HG02884 (cell line): ENCODE measurements at regions not wholly inside any gene's neighbourhood (a gene's known extent, or its start where the extent isn't known, plus 50 kb on each side); places are given as distances from the start of the nearest gene placed in this dataset.
A peak's percentile ranks its signal among the peaks of the same experiment; 100 is the strongest.

Experiments used
- ATAC-seq: cut with Tn5 transposase; IDR thresholded peaks from one replicate; pipeline ENCODE4 v1.9.1; 2021; ENCODE audit warnings: mild to moderate bottlenecking, moderate library complexity; ENCODE audit not compliant: unreplicated experiment

DNA sequence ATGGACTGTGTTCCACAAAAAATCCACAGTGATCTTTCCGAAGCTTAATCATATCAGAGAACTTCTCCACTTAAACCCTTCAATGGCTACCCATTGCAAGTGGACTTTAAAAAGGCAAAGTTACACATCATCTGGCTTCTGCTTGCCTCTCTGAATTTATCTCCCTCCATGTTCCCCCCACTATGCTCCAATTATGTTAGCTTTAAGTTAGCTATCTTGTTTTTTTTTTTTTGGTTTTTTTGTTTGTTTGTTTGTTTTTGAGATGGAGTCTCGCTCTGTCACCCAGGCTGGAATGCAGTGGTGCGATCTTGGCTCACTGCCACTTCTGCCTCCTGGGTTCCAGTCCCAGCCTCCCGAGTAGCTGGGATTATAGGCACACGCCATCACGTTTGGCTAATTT, 166.4 kb upstream of the ADGRL2 start:
- ATAC-seq: no peak

DNA sequence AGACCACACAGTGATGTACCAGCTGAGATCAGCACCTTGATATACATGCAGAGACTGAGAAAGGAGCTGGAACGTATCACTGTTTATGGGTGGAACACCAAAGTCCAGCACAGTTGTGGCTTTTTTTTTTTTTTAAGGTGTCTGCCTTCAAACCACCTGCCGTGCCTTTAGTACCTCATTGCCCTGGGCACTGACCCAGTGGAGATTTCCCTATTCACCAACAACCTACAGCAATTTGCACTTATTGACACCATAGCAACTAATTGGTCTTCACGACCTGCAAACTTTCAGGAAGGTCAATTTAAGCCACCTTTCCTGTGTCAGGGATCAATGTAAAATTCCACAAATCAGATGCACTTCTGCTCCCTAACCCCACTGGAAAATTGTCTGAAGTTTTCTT, 181.6 kb upstream of the ADGRL2 start:
- no peak for ATAC-seq

DNA sequence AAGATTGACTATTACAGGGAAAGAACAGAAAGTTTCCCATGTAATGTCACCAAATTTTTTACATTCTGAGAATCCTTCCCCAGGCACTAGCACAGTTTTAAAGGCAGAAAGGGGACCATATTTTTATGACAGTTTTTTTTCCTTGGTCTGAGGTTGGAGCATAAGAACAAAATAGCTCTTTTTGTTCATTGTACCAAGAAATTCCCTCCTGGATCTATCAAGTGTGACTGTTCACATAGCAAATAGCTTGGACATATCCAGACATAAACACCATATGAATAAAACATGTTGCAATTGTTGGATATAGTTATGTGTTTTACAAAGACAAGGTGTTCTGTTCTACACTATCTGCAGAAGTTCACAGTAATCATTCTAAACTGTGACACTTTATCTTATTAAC, 182.4 kb upstream of the ADGRL2 start:
- ATAC-seq: no peak

DNA sequence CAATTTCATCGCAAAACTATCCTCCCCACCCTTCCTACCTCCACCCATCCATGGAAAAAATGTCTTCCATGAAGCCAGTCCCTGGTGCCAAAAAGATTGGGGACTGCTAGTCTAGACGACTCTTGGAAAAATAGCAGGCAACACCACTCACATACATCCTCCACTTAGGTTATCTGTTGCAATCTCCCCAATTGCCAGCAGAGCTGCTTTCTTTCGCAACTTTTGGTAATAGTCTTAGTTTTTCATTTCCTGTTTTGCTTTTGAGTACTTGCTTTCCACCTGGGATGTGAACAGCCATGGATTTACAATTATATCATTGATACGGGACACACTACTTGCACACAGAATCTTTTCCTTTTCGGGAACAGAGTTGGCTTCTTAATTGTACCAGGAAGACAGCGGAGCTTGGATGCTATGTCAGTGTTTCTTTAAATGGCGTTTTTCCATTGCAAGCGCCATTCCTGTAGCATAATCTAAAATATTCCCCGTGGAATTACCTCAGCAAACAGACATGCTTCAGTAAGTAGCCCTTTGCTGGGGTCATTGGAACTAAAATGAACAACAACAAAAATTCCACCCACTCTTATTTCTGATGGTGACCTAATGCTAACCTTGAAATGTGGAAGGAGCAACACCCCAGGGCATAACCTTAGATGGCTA, 183.3 kb upstream of the ADGRL2 start:
- no peak for ATAC-seq

DNA sequence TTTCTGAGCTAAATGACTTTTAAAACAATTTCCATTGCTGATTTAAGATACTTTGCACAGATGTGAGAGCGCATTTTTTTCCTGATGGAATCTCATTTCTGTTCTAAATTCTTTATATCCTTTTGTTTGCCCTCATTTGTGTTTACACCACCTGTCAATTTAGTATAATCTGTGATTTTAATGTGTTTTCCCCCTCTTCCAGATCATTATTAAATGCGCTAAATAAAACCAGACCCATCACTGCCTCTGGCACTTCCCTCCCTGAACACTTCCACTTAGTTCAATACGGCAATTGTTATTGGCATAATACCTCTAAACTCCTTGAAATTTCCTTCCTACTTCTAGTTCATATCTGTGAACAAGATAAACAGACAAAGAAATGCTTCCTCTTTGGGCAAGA, 186.9 kb upstream of the ADGRL2 start:
- no peak for ATAC-seq

DNA sequence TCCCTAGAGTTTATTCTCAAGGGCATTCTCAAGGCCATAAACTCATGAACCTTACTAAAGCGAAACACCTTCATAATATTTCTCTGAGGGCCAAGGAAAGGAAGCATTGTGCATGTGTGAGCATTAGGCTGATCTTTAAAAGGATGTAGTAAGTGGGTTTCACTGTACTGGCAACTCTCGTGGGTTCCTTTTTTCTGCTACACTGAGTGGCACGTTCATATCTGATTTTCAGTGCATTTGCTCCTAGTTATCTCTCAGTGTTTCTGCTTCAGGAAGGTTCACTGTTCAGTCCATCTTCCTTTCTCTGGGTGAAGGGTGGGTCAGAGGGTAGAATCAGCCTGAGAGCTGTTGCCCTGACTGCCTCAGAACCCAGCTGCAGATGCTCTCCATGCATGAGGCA, 192.8 kb upstream of the ADGRL2 start:
- no peak for ATAC-seq

DNA sequence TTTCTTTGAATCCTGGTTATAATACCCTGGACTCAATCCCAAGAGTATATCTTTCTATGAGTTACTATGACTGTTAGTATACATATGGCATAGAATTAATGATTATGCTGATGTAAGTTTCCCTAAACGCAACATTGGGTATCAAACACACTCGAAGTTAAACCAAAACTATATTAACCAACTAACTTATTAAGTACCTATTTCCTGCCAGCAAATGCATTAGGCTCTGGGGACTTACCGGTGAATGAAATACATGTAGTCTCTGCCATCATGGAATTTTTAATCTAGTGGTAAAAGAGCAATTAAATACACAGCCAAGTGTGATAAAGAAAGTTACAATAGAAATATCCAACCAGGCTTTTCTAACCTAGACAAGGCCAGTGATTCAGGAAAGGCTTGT, 193.6 kb upstream of the ADGRL2 start:
- no peak for ATAC-seq

DNA sequence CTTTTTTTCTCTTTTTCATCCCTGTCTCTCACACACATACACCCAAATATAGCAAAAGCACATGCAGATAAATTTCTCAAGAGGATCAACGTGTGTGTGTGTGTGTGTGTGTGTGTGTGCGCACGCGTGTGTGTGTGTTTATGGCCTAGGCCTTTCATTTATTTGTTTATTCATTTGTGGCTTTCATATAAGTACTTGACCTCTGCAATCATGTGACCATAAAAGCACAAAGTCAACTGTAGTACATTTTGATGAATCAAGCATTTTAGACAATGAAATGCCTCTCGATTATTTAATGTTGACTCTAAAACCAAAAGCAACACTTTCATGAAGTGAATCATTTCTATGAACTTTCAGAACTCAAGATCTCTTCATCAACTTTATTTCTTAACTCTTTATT, 194.1 kb upstream of the ADGRL2 start:
- no peak for ATAC-seq

DNA sequence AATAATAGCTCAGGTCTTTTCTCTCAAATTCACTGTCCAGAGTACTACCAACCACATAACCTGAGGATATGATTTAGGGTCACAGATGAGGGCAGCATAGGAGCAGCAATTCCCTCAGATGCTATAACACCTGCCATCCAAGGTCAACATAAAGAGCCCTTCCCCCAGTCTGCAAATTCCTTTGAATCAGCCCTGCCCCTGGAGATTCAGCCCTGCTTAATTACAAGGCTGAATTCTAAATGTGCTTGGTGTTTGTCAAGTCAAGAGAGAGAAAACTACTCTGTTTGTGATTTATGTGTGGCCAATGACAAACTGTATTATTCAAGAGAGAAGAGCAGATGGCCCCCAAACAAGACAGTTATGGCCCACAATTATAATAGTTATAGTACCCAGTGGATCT, 195.7 kb upstream of the ADGRL2 start:
- ATAC-seq: no peak

DNA sequence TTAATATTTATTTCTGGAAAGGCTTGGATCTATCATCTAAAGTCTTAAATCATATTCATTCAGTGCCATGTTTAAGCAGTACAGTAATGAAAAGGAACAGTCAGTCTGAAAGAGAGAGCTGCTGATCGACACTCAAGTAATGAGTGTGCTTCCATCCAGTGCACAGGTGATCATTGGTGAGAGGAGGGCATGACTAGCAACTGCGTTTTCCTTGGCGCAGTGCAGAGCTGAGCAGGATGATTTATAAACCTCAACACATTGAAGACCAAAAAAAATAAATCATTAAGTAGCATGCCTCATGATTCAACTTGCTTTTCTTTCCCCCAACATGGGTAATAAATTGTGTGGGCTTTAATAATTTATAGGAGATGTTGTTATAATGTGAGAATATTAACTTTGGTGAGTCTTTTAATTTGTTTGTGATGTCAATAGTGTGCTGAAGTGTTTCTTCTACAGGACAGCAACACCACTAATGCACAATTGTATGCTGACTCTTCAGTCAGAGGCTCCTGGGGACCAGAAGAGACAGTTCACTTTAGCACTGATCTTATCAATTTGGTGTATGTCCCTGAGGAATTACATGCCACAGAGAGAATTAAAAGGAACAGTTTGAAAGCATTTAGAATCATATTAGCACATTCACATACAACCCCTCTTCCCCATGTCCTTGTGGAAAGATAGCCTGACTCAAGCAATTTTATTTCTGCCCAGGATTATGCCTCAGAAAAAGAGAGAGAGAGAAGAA, 199.7 kb upstream of the ADGRL2 start:
- peak; percentile 71 for ATAC-seq

DNA sequence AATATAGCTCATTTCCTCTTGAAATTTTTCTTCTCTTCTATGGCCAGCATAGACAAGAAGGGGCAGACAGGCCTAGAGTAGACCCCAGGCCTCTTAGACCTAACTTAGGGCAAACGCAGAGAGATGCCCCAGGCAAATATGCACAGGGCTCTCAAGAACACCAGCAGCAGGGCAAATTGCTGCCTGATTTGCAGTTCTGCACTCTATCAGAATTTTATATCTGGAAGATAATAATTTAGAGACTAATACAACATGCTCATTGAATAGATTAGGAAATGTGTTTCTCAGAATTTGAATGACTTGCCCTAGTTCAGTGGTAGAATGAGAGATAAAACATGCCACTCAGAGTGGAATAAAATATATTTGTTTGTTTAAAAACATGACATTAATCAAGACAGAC, 200.4 kb upstream of the ADGRL2 start:
- no peak for ATAC-seq

DNA sequence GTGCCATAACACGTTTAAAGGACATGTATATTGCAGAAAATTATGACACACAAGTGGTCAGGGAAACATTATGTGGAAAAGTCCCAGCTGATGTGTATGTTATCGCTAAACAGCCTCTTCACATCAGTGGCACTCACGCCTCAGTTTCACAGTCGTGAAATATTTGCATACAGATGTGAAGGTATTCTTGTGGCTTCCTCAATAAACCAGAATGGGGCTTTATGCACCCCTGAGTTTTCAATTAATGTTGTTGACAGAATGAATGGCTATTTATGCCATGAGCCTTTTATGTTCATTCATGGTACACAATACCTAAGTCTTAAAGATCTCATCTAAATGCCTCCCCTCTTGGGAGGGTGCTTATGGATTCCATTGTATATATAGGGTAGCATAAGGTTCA, 202.1 kb upstream of the ADGRL2 start:
- ATAC-seq: no peak

DNA sequence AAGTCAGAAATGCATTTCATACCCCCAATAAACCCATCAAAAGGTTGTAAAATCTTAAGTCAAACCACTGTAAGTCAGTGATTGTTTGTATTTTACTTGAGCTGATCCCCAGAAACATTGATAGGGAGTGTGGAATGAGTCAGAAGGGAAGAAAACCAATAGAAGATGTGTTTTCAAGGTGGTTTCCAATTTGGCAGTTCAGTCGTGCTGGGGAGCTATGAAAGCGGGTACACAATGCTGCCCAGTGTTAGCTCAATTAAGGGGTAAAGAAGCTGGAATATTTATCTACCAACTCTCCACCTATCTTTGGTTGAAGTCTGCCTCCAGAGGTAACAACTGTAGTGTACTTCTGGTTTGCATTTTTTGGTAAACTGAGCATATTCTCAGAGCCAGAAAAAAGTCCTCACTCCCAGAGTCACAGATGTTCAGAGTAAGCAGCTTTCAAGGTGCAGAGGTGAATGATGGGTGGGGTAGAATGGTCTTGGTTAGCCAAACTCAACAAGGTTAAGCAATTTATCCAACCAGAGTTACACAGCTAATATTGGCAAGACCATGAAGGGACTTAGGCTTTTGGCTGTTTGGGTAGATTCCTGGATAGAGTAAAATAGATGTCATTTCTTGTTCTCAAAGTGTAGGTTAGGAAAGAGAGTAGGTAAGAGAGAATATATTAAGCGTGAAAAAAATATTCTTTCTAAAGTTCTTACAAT, 202.9 kb upstream of the ADGRL2 start:
- no peak for ATAC-seq

DNA sequence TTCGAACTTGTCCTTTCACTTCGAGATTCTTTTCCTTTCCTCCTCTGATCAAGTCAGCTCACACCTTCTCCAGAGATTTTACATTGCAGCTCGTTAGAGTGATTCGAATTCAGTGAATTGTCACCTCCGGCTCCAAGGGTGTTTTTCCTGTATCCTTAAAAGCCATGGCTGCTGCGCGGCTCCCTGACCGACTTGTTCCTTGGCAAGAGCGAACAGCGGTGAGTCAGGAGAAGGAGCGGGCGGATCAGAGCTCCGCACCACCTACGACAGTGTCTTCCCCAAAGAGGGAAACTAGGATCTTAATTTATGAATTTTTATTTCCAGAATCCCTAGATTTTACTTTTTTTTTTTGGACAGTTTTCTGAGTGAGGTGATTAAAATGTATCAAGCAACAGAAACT, 204.4 kb upstream of the ADGRL2 start:
- ATAC-seq: no peak

DNA sequence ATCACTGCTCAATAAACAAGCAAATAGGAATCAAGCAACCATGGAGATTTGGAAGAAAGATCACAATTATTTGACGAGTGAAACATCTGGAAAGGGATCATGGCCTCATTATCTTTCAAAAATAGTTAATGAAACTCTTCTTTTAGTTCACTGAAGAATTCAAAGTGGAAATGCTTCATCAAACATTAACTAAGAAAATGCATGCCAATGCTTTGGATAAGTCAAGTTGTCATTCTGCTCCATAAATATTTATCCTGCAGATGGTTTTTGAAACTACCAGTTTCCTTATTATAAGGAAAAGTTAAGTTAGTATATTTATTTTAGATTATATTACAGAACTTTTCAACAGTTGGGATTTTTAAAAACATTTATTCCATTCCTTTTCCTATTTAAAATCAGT, 206.5 kb upstream of the ADGRL2 start:
- ATAC-seq: no peak

DNA sequence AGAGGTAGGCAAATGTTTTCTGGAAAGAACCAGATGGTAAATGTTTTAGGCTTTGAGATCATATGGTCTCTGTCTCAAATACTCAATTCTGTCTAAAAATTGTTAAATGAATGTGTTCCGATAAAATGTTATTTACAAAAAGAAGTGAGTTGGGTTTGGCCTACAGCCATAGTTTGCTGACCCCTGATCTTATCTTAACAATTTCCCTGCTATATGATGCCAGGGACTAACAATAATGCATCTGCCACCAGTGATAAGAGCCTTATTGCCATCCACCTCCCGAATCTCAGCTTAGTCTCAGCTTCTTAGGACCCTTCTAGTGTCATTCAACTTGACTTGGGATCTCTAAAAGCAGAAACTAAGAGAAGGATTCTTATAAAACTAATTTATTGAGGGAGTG, 208.5 kb upstream of the ADGRL2 start:
- ATAC-seq: no peak

DNA sequence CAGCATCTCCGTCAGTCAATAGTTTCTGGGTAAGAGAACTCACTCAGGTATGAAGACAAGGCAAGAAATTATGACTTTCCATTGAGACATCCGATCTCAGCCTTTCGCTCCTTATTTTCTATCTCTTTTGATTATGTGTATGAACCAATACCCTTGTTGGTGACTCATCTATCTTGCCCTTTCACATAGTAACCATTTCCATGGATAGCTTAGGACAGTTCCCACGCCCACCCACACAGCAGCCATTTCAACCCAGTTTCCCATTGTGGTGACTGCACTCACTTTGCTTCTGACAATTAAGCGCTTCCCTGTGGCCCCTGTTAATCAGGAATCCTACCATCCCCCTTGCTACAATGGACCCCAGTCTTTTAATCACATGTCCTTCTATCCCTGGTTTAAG, 210.6 kb upstream of the ADGRL2 start:
- ATAC-seq: no peak

DNA sequence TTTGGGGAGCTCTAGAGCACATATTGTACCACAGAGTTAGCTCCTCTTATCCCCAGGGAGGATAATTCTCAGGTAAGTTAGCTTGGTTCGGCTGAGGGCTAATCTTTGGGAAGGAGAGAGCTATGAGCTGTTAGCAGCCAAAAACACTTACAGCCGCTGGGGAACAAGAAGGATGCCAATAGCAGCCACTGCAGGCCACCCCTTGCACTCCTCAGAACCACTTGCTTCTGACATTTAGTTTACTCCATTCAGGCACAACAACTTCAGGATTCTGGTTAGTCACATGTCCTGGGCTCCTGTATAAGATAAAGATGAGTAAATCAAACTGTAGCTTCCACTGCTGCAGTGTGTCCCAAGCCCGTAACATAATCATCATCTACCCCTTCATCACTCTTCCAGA, 212.6 kb upstream of the ADGRL2 start:
- no peak for ATAC-seq

DNA sequence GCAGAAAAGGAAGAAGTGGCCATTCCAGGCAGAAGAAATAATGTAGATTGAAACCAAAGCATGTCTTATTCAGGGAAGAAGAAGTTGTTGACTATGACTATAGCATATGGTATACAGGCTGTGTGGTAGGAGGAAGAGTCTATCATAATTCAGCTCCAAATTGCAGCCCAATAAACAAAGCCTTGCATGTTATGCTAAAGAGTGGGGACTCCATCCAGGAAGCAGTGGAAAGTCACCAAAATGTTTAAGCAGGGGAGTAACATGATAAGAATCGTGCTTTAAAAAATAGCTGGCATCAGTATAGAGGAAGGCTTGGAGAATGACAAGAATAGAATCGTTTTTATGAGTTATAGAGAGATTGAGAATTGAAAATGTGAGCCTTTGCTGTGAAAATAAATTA, 213.3 kb upstream of the ADGRL2 start:
- ATAC-seq: no peak

DNA sequence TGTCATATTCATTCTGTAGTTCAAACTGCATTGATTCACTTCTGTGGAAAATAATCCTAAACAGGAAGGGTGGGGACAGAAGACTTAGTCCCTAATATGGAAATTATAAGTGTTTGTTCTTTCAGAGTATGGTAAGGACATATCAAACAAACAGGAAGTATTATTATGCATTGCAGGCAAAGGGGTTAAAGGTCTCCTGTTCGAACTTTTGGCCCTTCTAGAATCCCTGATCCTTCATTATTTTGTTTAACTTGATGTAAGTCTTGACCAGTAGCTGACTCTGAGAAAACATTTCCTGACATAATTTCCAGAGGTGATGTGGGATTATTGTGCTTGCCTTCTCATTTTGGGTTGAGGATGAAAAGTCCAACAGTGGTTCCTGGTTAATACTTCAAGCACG, 215.4 kb upstream of the ADGRL2 start:
- no peak for ATAC-seq

DNA sequence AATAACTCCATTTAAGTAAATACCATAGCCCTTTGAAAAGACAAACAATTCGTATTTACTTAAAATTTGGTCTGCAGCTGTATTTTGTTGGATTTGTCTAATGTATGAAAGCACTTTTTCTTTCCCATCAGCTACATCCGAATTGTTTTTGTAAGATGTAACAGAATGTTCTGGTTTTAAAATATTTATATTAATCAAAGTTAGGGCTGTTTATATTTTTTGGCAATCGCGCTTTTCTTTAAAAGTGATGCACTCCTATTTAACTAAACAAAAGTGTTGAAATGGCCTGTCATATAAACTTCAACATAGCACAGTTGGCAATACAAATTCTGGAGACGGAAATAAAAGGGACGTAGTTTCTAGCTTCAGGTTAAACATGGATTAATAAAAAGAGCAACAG, 216.3 kb upstream of the ADGRL2 start:
- ATAC-seq: no peak

DNA sequence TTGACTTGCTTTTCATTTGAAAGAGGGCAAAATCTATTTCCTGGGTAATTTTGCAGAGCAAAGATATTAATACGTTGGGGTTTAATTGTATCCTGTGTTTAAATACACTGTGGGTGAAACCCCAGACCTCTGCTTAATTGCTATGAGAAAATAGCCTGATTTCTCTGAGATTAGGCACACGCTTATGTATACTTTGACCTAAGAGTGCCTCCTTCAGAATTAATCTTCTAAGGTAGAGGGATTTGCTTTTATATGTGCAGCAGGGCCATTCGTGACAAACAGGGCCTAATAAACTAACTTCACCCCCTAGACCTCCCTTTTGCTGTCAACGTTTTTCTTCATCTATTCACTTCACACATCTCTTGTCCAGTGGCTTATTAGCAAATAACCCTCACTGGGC, 216.9 kb upstream of the ADGRL2 start:
- ATAC-seq: no peak
